Calu3 (cell line): ENCODE measurements at regions not wholly inside any gene's neighbourhood (a gene's known extent, or its start where the extent isn't known, plus 50 kb on each side); places are given as distances from the start of the nearest gene placed in this dataset.

ENCODE experiments used
- BruUV-seq: library from RNA; stranded (reverse); fragments of 400-500 nt; replicated peaks from 2 replicates; lab custom pipeline; 2021; lab: Mats Ljungman, UMichigan
- CTCF ChIA-PET: fragments of 300-600 bp; sonication (Branson Sonifier 250); formaldehyde crosslinking; loops from one replicate; lab custom pipeline; 2022; ENCODE audit warnings: antibody characterized with exemption; lab: Charles Lee
- DNase-seq: peaks from one replicate; pipeline ENCODE4 v3.0.0; 2022
- H3K27ac Mint-ChIP-seq: one replicate; pipeline ENCODE4 v1.8.0; 2022; ENCODE audit warnings: mixed read lengths; ENCODE audit not compliant: unreplicated experiment
- H3K27me3 Mint-ChIP-seq: one replicate; pipeline ENCODE4 v1.8.0; 2022; ENCODE audit warnings: mixed read lengths; ENCODE audit not compliant: unreplicated experiment
- H3K36me3 Mint-ChIP-seq: one replicate; pipeline ENCODE4 v1.8.0; 2022; ENCODE audit warnings: mild to moderate bottlenecking, moderate library complexity, mixed read lengths; ENCODE audit not compliant: insufficient read depth, unreplicated experiment
- H3K4me1 Mint-ChIP-seq: one replicate; pipeline ENCODE4 v1.8.0; 2022; ENCODE audit warnings: mild to moderate bottlenecking, low read depth, mixed read lengths; ENCODE audit not compliant: unreplicated experiment
- H3K4me3 Mint-ChIP-seq: one replicate; pipeline ENCODE4 v1.8.0; 2022; ENCODE audit warnings: mild to moderate bottlenecking, low read depth, moderate library complexity, mixed read lengths; ENCODE audit not compliant: unreplicated experiment
- H3K9me3 Mint-ChIP-seq: one replicate; pipeline ENCODE4 v1.8.0; 2022; ENCODE audit warnings: low read depth, mixed read lengths; ENCODE audit not compliant: unreplicated experiment
- CTCF ChIP-seq: fragments of 200-600 bp; IDR thresholded peaks from one replicate; pipeline ENCODE4 v1.8.0; 2022; ENCODE audit warnings: antibody characterized with exemption; ENCODE audit not compliant: unreplicated experiment
- intact Hi-C: fragments of 100-400 bp; cut with micrococcal nuclease; formaldehyde crosslinking; loops from one replicate; pipeline ENCODE4 v1.10.0; 2022; ENCODE audit not compliant: unreplicated experiment

GRCh38 chrX:1743663-1744062, 128.8 kb downstream of the ASMT start:
- no peaks in the 10 kb centered on the region for H3K27me3 Mint-ChIP-seq
- intact Hi-C loops, result no loop called here
- DNase-seq, result no peak
- BruUV-seq, result no TSS peak
- no peak overlapping the region for H3K4me3 Mint-ChIP-seq
- no peak for TF ChIP-seq CTCF
- H3K36me3 Mint-ChIP-seq, result no peaks in the 10 kb centered on the region
- no peak overlapping the region for H3K27ac Mint-ChIP-seq
- CTCF ChIA-PET, result no interaction called here
- no peaks in the 10 kb centered on the region for H3K4me1 Mint-ChIP-seq
- H3K9me3 Mint-ChIP-seq, result no peaks in the 10 kb centered on the region

- H3K27ac Mint-ChIP-seq, result no peak overlapping the region
- BruUV-seq, result no TSS peak
- no peak for TF ChIP-seq CTCF
Measured at GRCh38 chrX:1748408-1748807, 133.5 kb downstream of the ASMT start.

GRCh38 chrX:1749499-1749898, 134.6 kb downstream of the ASMT start:
- no peak for TF ChIP-seq CTCF
- BruUV-seq, result no TSS peak
- intact Hi-C loops, result no loop called here
- Mint-ChIP-seq H3K36me3 (no peaks in the 10 kb centered on the region), H3K4me3 (no peak overlapping the region), H3K27me3 (no peaks in the 10 kb centered on the region), H3K9me3 (no peaks in the 10 kb centered on the region), H3K4me1 (no peaks in the 10 kb centered on the region), H3K27ac (no peak overlapping the region)
- CTCF ChIA-PET, result no interaction called here
- no peak for DNase-seq

More at GRCh38 chrX:1748408-1748807, 133.5 kb downstream of the ASMT start:
- H3K4me3 Mint-ChIP-seq, result no peak overlapping the region
- CTCF ChIA-PET, result no interaction called here
- intact Hi-C loops, result no loop called here
- no peak for DNase-seq
- no peaks in the 10 kb centered on the region for H3K4me1 Mint-ChIP-seq
- no peaks in the 10 kb centered on the region for H3K36me3 Mint-ChIP-seq
- no peaks in the 10 kb centered on the region for H3K27me3 Mint-ChIP-seq
- H3K9me3 Mint-ChIP-seq, result no peaks in the 10 kb centered on the region

- CTCF ChIA-PET, result no interaction called here
- Mint-ChIP-seq H3K4me3 (no peak overlapping the region), H3K27me3 (no peaks in the 10 kb centered on the region), H3K36me3 (no peaks in the 10 kb centered on the region), H3K4me1 (no peaks in the 10 kb centered on the region), H3K9me3 (no peaks in the 10 kb centered on the region), H3K27ac (no peak overlapping the region)
- no peak for TF ChIP-seq CTCF
- no peak for DNase-seq
- intact Hi-C loops, result no loop called here
- no TSS peak for BruUV-seq
Measured at GRCh38 chrX:1750267-1750666, 135.4 kb downstream of the ASMT start.
